ENCODE measurements at regions not wholly inside any gene's neighbourhood (a gene's known extent, or its start where the extent isn't known, plus 50 kb on each side); places are given as distances from the start of the nearest gene placed in this dataset.

DNA sequence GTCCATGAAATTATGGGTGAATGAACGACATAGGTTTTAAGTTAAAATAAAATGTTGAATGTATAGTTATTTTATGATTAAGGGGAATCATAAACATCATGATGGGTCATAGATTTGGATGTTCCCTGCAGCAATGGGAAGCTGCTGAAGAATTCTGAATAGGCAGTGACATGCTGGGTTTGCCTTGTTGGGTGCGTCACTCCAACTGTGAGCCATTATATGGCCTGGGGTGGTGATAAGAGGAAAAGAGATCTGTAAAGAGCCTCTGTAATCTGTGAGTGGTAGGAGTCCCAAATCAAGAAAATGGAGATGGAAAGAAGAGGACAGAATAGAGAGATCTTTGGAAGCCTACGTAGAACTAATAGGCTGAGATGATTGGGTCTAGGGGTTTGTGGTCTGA is 58.1 kb upstream of the GPR26 start:
- H3K9me3 ChIP-seq: no peaks in the 10 kb centered on the region
- WGBS, 5 donors: 27 to 48% (median 41%) methylated on average over 3 of the region's 3 CpGs
- TF ChIP-seq EP300 (IDR thresholded peaks at IDR 0.05) (no peak), POLR2AphosphoS5 (IDR thresholded peaks at IDR 0.05) (no peak), POLR2A (IDR thresholded peaks at IDR 0.05) (no peak)
- TF ChIP-seq, protein P1, sequence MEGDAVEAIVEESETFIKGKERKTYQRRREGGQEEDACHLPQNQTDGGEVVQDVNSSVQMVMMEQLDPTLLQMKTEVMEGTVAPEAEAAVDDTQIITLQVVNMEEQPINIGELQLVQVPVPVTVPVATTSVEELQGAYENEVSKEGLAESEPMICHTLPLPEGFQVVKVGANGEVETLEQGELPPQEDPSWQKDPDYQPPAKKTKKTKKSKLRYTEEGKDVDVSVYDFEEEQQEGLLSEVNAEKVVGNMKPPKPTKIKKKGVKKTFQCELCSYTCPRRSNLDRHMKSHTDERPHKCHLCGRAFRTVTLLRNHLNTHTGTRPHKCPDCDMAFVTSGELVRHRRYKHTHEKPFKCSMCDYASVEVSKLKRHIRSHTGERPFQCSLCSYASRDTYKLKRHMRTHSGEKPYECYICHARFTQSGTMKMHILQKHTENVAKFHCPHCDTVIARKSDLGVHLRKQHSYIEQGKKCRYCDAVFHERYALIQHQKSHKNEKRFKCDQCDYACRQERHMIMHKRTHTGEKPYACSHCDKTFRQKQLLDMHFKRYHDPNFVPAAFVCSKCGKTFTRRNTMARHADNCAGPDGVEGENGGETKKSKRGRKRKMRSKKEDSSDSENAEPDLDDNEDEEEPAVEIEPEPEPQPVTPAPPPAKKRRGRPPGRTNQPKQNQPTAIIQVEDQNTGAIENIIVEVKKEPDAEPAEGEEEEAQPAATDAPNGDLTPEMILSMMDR (IDR thresholded peaks at IDR 0.05): no peak
- no peaks in the 10 kb centered on the region for H3K4me1 ChIP-seq
- intact Hi-C loops (cut with DNase I; ENCODE audit: low total_unique reads): no loop called here
- no peak for DNase-seq
- H3K27me3 ChIP-seq: peaks cover 0 to 59% (median 0%) of the 10 kb centered on the region in 3 donors
- H3K36me3 ChIP-seq: no peaks in the 10 kb centered on the region
- H3K27ac ChIP-seq: no peak overlapping the region
- no peak overlapping the region for H3K4me3 ChIP-seq

DNA sequence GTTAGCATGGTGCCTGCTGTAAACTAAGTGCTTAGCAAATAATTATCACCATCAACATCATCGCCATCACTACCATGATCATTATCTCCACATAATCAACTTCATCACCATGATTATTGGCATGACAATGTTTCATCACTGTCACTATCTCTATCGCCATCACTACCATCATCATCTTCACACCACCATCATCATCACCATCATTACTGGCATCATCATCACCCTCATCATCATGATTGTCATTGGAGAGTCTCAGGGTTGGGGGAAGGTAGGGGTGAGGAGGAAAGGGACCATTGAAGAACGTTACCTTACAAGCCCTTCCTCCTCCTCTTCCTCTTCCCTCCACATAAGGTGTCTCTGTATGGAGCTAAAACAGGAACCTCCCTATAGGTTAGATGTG is 54.9 kb upstream of the GPR26 start:
- H3K9me3 ChIP-seq: no peaks in the 10 kb centered on the region
- TF ChIP-seq POLR2A (IDR thresholded peaks at IDR 0.05) (no peak), EP300 (IDR thresholded peaks at IDR 0.05) (no peak), POLR2AphosphoS5 (IDR thresholded peaks at IDR 0.05) (no peak)
- no peaks in the 10 kb centered on the region for H3K4me1 ChIP-seq
- no peak for DNase-seq
- peaks cover 0 to 40% (median 0%) of the 10 kb centered on the region in 3 donors for H3K27me3 ChIP-seq
- no peak overlapping the region for H3K27ac ChIP-seq
- H3K36me3 ChIP-seq: no peaks in the 10 kb centered on the region
- WGBS, 5 donors: 63 to 78% (median 76%) methylated on average over 3 of the region's 3 CpGs
- no peak overlapping the region for H3K4me3 ChIP-seq
- intact Hi-C loops (cut with DNase I; ENCODE audit: low total_unique reads): no loop called here

DNA sequence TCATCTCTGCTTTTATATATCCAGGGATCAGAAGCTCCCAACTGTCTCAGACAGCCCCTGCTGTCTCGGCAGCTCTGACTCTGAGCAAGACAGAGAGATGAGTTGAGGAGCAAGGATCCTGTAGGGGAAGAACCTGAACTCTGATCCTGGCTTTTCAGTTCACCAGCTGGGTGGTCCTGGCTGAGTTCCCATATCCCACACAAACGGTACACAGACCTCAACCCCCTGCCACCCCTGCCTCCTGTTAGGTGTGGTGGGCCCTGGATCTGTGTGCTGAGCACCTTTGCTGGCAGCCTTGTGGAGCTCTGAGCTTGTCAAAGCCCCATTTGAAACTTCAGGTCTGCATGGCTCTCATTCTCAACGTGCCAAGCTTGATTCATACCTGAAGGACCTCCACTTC is 54.3 kb upstream of the GPR26 start:
- no peak for DNase-seq
- no peak overlapping the region for H3K4me3 ChIP-seq
- no peaks in the 10 kb centered on the region for H3K9me3 ChIP-seq
- no peaks in the 10 kb centered on the region for H3K4me1 ChIP-seq
- H3K36me3 ChIP-seq: no peaks in the 10 kb centered on the region
- TF ChIP-seq EP300 (IDR thresholded peaks at IDR 0.05) (no peak), POLR2AphosphoS5 (IDR thresholded peaks at IDR 0.05) (no peak), POLR2A (IDR thresholded peaks at IDR 0.05) (no peak)
- TF ChIP-seq, protein P1 (IDR thresholded peaks at IDR 0.05): no peak
- intact Hi-C loops (cut with DNase I; ENCODE audit: low total_unique reads): no loop called here
- 50 to 68% (median 65%) methylated on average over 3 of the region's 3 CpGs for WGBS, 5 donors
- peaks cover 0 to 34% (median 0%) of the 10 kb centered on the region in 3 donors for H3K27me3 ChIP-seq
- no peak overlapping the region for H3K27ac ChIP-seq

DNA sequence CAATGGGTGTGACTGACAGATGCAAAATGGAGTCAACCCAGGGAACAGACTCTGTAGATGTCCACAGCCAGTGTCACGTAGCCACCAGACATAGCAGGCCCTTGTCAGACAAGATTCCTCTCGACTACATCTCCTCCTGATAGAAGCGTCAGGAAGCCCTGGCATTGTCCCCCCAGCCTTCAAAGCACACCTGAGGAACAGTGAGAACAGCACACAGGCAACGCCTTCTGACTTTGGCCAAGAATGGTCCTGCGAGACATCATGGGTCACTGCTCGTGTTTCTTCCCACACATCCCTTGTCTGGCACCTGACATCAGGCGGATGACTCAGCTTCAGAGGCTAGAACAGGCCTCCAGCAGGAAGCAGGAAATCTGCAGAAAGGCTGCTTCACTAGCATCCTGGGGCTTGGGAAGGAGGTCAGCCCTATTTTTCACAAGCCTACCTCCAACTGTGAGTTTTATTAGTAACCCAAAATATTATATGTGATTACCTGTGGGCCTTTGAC is 52.8 kb upstream of the GPR26 start:
- intact Hi-C loops (cut with DNase I; ENCODE audit: low total_unique reads): no loop called here
- WGBS, 5 donors: 71 to 77% (median 74%) methylated on average over 7 of the region's 7 CpGs

DNA sequence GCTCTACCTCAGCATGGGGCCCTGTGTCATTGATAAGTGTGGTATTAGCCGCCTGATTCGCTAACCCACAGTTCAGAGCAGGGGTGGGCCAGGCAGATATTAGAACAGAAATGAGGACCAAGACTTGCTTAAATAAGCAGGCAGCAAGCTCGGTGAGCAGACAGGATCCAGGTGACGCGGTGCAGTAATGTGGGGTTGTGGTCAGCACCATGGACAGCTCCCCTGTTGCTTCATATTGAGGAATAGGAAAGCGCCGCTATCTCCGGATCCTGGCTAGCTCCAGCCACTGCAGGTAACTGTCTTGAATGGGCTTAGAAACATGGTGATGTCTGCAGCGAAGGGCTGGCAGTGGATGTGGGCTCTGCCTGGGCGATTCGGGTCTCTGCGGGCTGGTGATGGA is 51.3 kb upstream of the GPR26 start:
- H3K4me1 ChIP-seq: no peaks in the 10 kb centered on the region
- peaks cover 0 to 15% (median 0%) of the 10 kb centered on the region in 3 donors for H3K27me3 ChIP-seq
- H3K27ac ChIP-seq: no peak overlapping the region
- WGBS, 5 donors: 14 to 24% (median 17%) methylated on average over 7 to 12 of the region's 12 CpGs
- no peaks in the 10 kb centered on the region for H3K36me3 ChIP-seq
- intact Hi-C loops (cut with DNase I; ENCODE audit: low total_unique reads): no loop called here
- H3K4me3 ChIP-seq: no peak overlapping the region
- DNase-seq: peak; percentile 64 to 88
- TF ChIP-seq, protein P1 (IDR thresholded peaks at IDR 0.05): no peak
- no peak for TF ChIP-seq POLR2A (IDR thresholded peaks at IDR 0.05)
- TF ChIP-seq POLR2AphosphoS5 (IDR thresholded peaks at IDR 0.05): no peak
- TF ChIP-seq EP300 (IDR thresholded peaks at IDR 0.05): no peak
- H3K9me3 ChIP-seq: no peaks in the 10 kb centered on the region

More for the DNA sequence above, 52.8 kb upstream of the GPR26 start:
- H3K27me3 ChIP-seq: peaks cover 0 to 26% (median 0%) of the 10 kb centered on the region in 3 donors
- H3K4me3 ChIP-seq: no peak overlapping the region
- no peaks in the 10 kb centered on the region for H3K36me3 ChIP-seq
- no peaks in the 10 kb centered on the region for H3K9me3 ChIP-seq
- TF ChIP-seq, protein P1 (IDR thresholded peaks at IDR 0.05): no peak
- TF ChIP-seq POLR2A (IDR thresholded peaks at IDR 0.05) (no peak), POLR2AphosphoS5 (IDR thresholded peaks at IDR 0.05) (no peak), EP300 (IDR thresholded peaks at IDR 0.05) (no peak)
- H3K4me1 ChIP-seq: no peaks in the 10 kb centered on the region
- DNase-seq: no peak
- no peak overlapping the region for H3K27ac ChIP-seq

Measured in stomach (tissue), 8 donors.